22Rv1 (cell line): ENCODE measurements at regions not wholly inside any gene's neighbourhood (a gene's known extent, or its start where the extent isn't known, plus 50 kb on each side); places are given as distances from the start of the nearest gene placed in this dataset.

Experiments
- H3K27ac ChIP-seq: fragments of 450-650 bp; 2 replicates; pipeline ENCODE4 v1.5.1; 2017
- ZFX ChIP-seq: fragments of 450-650 bp; IDR thresholded peaks from 2 replicates; pipeline ENCODE4 v1.6.1; 2017; ENCODE audit warnings: antibody characterized with exemption, borderline replicate concordance
- TF ChIP-seq, protein P1 (sequence below): fragments of 450-650 bp; IDR thresholded peaks from 2 replicates; pipeline ENCODE4 v1.5.1; 2017; ENCODE audit warnings: mild to moderate bottlenecking

GRCh38 chrX:26008042-26008441, 130.1 kb upstream of the MAGEB18 start:
- H3K27ac ChIP-seq: no peak overlapping the region
- TF ChIP-seq, protein P1, sequence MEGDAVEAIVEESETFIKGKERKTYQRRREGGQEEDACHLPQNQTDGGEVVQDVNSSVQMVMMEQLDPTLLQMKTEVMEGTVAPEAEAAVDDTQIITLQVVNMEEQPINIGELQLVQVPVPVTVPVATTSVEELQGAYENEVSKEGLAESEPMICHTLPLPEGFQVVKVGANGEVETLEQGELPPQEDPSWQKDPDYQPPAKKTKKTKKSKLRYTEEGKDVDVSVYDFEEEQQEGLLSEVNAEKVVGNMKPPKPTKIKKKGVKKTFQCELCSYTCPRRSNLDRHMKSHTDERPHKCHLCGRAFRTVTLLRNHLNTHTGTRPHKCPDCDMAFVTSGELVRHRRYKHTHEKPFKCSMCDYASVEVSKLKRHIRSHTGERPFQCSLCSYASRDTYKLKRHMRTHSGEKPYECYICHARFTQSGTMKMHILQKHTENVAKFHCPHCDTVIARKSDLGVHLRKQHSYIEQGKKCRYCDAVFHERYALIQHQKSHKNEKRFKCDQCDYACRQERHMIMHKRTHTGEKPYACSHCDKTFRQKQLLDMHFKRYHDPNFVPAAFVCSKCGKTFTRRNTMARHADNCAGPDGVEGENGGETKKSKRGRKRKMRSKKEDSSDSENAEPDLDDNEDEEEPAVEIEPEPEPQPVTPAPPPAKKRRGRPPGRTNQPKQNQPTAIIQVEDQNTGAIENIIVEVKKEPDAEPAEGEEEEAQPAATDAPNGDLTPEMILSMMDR: no peak
- no peak for TF ChIP-seq ZFX

DNA sequence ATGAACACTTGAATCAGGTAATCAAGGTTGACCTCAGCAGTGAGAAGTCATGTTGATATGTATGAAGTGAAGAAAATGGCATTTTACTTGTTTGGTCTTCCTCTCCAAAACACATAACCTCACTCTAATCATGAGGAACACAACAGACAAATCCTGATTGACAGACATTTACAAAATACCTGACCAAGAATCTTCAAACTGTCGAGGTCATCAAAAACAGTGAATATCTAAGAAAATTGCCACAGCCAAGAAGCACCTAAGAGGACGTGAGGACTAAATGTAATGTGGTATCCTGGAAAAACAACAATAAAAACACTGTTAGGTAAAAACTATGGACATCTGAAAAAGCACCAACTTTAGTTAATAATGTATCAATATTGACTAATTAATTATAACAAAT, 129.5 kb upstream of the MAGEB18 start:
- TF ChIP-seq, protein P1: no peak
- no peak for TF ChIP-seq ZFX
- H3K27ac ChIP-seq: no peak overlapping the region

DNA sequence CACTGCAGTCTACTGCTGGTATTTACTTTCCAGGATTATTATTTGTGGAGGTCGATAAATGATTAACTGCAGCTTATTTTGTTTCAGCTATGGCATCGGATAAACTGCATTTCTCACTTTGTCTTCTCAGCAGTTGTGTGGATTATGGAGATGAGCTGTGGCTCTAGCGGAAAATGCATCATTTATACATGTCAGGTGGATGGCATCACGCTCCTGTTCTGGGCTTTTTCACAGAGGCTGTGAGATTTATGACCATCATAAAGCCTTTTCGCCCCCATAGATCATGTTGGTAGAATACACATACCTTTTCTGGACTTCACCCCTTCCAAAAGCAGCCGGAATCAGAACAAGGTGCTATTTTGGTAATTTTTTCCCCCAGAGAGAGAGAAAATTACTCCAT, 118.8 kb upstream of the MAGEB18 start:
- no peak overlapping the region for H3K27ac ChIP-seq
- no peak for TF ChIP-seq ZFX
- TF ChIP-seq, protein P1: no peak

GRCh38 chrX:26026179-26026578, 112.0 kb upstream of the MAGEB18 start:
- H3K27ac ChIP-seq: no peak overlapping the region
- TF ChIP-seq, protein P1: no peak
- no peak for TF ChIP-seq ZFX

DNA sequence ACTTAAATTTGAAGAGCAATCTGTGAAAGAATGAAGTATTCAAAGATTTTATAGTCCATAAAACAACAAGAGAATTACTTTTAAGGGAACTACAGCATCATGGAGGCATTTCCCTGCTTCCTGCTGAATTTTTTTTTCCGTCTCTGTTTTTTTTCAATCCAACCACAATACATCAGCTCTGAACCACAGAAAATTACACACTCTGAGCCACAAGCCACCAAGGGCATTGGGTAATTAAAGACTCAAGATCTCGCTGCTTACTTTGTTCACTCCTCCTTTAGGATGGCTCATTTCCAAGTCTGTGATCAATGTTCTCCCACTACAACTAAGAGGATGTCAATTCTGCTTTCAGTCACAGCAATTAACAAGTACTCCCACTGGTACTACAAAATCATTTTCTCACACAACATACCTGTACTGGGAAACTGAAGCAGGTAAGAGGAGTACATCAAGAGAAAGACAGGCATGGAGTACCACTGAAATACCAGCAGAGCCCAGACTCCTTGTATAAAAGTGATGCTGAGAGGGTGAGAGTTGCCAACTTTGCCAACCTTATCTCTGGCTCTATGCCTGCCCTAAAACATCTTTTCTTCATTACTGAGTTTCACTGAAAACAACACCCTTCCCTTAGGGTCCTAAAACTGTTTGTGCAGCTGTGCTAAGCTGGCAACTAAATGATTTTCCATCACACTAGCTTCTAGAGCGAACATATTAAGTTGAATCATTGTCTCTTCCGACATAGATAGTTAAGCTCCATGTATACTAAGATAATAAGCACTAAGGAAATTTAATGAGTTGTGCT, 105.8 kb upstream of the MAGEB18 start:
- H3K27ac ChIP-seq: no peak overlapping the region
- TF ChIP-seq, protein P1: no peak
- no peak for TF ChIP-seq ZFX

DNA sequence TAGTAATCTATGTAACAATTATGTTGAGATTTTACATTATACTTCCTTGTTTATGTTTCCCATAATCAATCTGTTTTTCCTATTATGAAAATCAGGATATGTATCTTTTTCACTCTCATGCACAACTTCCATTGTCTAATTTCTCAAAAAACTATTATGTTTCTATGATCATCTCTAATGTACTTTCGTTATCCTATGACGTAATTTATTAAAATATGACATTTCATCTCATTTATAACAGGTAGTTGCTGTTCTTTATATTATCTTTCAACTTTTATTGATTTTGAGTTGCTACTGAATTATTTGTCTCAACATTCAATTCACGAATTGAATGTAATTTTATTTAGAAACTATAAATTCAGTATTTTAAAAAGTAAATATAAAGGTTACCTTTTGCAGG, 100.8 kb upstream of the MAGEB18 start:
- TF ChIP-seq, protein P1: no peak
- no peak for TF ChIP-seq ZFX

DNA sequence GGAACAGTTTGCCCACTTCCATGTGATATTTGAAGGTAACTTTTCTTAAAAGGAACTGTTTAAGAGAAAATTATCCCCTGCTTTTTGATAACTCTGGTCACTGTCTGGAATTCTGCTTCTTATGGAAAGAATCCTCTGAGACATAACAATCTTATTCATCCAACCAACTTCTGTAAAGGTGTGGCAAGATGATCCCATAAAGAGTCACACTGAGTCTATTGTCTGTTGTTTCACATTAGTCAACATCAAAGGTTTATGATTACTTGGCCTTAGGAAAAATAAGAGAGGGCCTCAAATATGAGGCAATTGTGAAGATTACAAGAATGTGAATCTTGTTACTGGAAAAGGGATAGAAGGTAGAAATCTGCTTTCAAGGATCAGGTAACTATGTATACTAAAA, 88.0 kb upstream of the MAGEB18 start:
- TF ChIP-seq ZFX: no peak
- TF ChIP-seq, protein P1: no peak
- H3K27ac ChIP-seq: no peak overlapping the region

More for the DNA sequence above, 100.8 kb upstream of the MAGEB18 start:
- H3K27ac ChIP-seq: no peak overlapping the region
